ENCODE measurements at regions not wholly inside any gene's neighbourhood (a gene's known extent, or its start where the extent isn't known, plus 50 kb on each side); places are given as distances from the start of the nearest gene placed in this dataset.

DNA sequence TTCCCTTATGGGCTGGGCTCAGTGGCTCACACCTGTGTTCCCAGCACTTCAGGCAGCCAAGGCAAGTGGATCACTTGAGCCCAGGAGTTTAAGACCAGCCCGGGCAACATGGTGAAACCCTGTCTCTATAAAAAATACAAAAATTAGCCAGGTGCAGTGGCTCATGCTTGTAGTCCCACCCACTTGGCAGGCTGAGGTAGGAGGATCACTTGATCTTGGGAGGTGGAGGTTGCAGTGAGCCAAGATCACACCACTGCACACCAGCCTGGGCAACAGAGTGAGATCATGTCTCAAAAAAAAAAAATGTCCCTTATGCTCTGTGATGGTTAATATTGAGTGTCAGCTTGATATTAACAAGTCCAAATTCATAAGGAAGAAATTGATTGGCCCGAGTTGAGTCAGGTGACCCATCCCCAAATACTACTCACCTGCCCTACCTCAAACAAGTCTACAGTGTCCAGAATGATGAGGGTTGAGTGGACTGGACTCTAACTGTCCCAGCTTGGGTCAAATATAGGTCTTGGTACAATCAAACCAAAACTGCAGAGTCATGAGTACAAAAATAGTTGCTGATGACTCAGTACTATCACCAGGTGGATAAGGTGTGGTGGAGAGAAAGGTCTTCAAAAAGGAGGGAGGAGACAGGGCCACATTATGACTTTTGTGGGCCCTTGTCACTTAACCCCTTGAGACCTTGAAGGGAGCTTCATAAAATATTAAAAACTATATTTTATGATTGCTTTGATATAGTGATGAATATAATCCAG lies 161.0 kb downstream of the ZNF326 start:
- ATAC-seq (no peak), DNase-seq (no peak)
- no peaks in the 10 kb centered on the region for H3K36me3 ChIP-seq (replicated peaks in 1 of 2; ENCODE audit: insufficient read depth in 1 of 2, low read depth in 2 of 2)
- H3K4me1 ChIP-seq, result no peaks in the 10 kb centered on the region
- no peak for TF ChIP-seq POLR2A (IDR thresholded peaks at IDR 0.05)
- TF ChIP-seq, protein P1, sequence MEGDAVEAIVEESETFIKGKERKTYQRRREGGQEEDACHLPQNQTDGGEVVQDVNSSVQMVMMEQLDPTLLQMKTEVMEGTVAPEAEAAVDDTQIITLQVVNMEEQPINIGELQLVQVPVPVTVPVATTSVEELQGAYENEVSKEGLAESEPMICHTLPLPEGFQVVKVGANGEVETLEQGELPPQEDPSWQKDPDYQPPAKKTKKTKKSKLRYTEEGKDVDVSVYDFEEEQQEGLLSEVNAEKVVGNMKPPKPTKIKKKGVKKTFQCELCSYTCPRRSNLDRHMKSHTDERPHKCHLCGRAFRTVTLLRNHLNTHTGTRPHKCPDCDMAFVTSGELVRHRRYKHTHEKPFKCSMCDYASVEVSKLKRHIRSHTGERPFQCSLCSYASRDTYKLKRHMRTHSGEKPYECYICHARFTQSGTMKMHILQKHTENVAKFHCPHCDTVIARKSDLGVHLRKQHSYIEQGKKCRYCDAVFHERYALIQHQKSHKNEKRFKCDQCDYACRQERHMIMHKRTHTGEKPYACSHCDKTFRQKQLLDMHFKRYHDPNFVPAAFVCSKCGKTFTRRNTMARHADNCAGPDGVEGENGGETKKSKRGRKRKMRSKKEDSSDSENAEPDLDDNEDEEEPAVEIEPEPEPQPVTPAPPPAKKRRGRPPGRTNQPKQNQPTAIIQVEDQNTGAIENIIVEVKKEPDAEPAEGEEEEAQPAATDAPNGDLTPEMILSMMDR (IDR thresholded peaks at IDR 0.05), result no peak
- H3K27ac ChIP-seq, result no peak overlapping the region
- intact Hi-C loops (cut with DNase I), result no loop called here
- H3K4me3 ChIP-seq, result no peak overlapping the region
- no peaks in the 10 kb centered on the region for H3K9me3 ChIP-seq
- 54% methylated on average over 2 of the region's 2 CpGs for WGBS, 2 donors
- no peaks in the 10 kb centered on the region for H3K27me3 ChIP-seq

GRCh38 chr1:90154711-90155110 lies 159.8 kb downstream of the ZNF326 start:
- Histone ChIP-seq H3K27me3 (no peaks in the 10 kb centered on the region), H3K4me3 (no peak overlapping the region), H3K4me1 (no peaks in the 10 kb centered on the region), H3K27ac (no peak overlapping the region), H3K9me3 (no peaks in the 10 kb centered on the region), H3K36me3 (replicated peaks in 1 of 2; ENCODE audit: insufficient read depth in 1 of 2, low read depth in 2 of 2) (no peaks in the 10 kb centered on the region)
- DNase-seq (no peak), ATAC-seq (no peak)
- intact Hi-C loops (cut with DNase I), result no loop called here
- 62 to 86% methylated on average over 4 of the region's 4 CpGs for WGBS, 2 donors
- TF ChIP-seq, protein P1 (IDR thresholded peaks at IDR 0.05), result no peak
- no peak for TF ChIP-seq POLR2A (IDR thresholded peaks at IDR 0.05)

DNA sequence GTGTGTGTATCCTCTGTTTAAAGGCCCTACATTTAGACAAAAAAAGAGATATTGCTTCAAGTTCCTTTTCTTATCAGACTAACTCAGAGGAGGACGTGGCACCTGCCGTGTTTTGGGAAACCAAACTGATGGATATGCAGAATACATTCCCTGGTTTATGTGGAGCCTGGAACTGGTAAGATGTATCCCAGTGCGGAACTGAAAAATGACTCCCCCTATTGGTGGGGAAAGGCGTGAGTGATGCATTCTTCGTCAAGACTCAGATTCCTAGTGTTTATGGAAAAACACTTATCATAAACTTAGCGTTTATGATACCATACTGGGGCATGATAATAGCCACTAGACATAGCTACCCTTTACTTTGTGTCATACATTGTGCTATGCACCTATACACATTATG lies 154.2 kb downstream of the ZNF326 start:
- ATAC-seq, result no peak
- no peaks in the 10 kb centered on the region for H3K36me3 ChIP-seq (replicated peaks in 1 of 2; ENCODE audit: insufficient read depth in 1 of 2, low read depth in 2 of 2)
- H3K9me3 ChIP-seq, result no peaks in the 10 kb centered on the region
- no peak for DNase-seq
- intact Hi-C loops (cut with DNase I), result no loop called here
- 58 to 72% methylated on average over 6 of the region's 6 CpGs for WGBS, 2 donors
- no peak overlapping the region for H3K4me3 ChIP-seq
- TF ChIP-seq, protein P1 (IDR thresholded peaks at IDR 0.05), result no peak
- no peak for TF ChIP-seq POLR2A (IDR thresholded peaks at IDR 0.05)
- H3K4me1 ChIP-seq, result no peaks in the 10 kb centered on the region
- no peaks in the 10 kb centered on the region for H3K27me3 ChIP-seq
- H3K27ac ChIP-seq, result no peak overlapping the region

- H3K4me3 ChIP-seq, result no peak overlapping the region
- DNase-seq (no peak), ATAC-seq (no peak)
- TF ChIP-seq POLR2A (IDR thresholded peaks at IDR 0.05), result no peak
- TF ChIP-seq, protein P1 (IDR thresholded peaks at IDR 0.05), result no peak
- no peaks in the 10 kb centered on the region for H3K4me1 ChIP-seq
- H3K9me3 ChIP-seq, result no peaks in the 10 kb centered on the region
- H3K36me3 ChIP-seq (replicated peaks in 1 of 2; ENCODE audit: insufficient read depth in 1 of 2, low read depth in 2 of 2), result no peaks in the 10 kb centered on the region
- no peaks in the 10 kb centered on the region for H3K27me3 ChIP-seq
- intact Hi-C loops (cut with DNase I), result no loop called here
- H3K27ac ChIP-seq, result no peak overlapping the region
Measured at GRCh38 chr1:90147093-90147492, 152.2 kb downstream of the ZNF326 start.

DNA sequence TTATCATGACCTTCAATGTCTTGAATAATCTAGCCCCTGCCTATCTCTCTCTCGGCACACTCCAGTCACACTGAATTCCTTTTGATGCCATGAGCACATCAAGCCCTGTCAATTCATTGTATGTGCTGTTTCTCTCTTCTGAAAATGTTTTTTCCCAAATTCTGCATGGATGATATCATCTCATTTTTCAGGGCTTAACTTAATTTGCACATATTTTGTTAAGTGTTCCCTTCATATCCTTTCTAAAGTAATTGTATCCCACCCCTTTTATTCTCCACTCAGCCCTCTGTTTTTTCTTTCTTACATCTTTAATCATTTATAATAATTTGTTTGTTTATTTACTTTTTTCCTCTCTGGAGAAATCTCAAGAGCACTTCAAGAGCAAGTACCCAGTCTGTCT lies 149.9 kb downstream of the ZNF326 start:
- Histone ChIP-seq H3K27ac (no peak overlapping the region), H3K27me3 (no peaks in the 10 kb centered on the region), H3K9me3 (no peaks in the 10 kb centered on the region), H3K36me3 (replicated peaks in 1 of 2; ENCODE audit: insufficient read depth in 1 of 2, low read depth in 2 of 2) (no peaks in the 10 kb centered on the region), H3K4me3 (no peak overlapping the region), H3K4me1 (no peaks in the 10 kb centered on the region)
- TF ChIP-seq, protein P1 (IDR thresholded peaks at IDR 0.05), result no peak
- no peak for TF ChIP-seq POLR2A (IDR thresholded peaks at IDR 0.05)
- intact Hi-C loops (cut with DNase I), result no loop called here
- ATAC-seq, result no peak
- no peak for DNase-seq
- WGBS, 2 donors, result 14 to 78% methylated on average over 1 of the region's 1 CpG
